ENCODE measurements at regions not wholly inside any gene's neighbourhood (a gene's known extent, or its start where the extent isn't known, plus 50 kb on each side); places are given as distances from the start of the nearest gene placed in this dataset.

DNA sequence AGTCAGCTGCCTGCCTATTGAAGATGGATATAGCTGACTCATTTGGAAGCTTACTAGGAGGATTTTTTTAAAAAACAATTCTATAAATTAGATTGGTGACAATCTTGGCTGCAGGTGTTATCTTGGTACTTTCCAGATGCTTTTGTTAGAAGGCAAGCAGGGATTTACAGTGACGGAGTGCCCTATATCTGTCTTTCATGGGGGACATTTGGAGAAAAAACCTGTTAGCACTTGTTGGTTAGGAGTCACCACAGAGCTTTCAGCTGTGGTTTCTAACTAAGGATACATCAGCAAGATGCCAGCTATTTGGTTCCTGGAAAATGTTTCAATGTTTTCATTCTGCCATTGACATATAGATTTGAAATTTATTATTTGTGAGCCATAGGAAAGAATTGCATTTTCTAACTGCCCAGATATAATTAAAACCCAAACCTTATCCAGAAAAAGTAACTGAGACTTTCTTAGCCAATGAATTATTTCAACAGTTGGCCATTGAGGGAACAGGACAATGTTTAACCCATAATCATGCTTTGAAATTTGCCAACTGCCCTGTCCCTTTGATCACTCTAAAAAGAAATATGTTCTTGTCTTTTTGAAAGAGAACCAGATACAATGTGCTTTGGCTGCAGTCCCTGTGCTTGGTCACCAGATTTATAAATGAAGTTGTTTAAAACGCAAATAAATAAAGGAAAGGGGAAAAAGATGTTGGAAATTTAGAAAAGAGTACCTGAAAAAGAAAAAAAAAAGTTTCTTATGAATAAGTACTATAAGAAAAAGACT, 761.0 kb upstream of the CXADR start:
- DNase-seq (ENCODE audit: low spot score): no peak

GRCh38 chr21:16752475-16752857, 760.4 kb upstream of the CXADR start:
- DNase-seq (ENCODE audit: low spot score): no peak

GRCh38 chr21:16755061-16755460, 757.8 kb upstream of the CXADR start:
- no peak for DNase-seq (ENCODE audit: low spot score)

- DNase-seq (ENCODE audit: low spot score): no peak
These were observed 745.6 kb upstream of the CXADR start for GRCh38 chr21:16767201-16767600.

DNA sequence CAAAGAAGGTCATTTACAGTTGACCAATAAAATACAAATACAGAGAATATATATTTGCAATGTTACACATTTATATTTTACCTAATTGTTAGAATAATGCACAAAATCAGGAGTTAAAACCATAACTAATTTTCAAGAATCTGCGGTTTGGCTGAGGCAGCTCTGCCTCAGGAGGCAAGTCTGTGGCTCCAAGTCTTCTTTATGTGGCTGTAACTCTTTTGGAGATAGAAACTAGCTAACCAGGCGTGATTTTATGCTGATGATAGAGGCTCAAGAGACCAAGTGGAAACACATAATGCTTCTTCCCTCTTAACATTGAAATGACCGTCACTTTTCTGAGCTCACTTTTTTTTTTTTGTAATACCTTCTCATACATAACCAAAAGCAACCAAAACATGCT, 744.7 kb upstream of the CXADR start:
- DNase-seq (ENCODE audit: low spot score): no peak

DNA sequence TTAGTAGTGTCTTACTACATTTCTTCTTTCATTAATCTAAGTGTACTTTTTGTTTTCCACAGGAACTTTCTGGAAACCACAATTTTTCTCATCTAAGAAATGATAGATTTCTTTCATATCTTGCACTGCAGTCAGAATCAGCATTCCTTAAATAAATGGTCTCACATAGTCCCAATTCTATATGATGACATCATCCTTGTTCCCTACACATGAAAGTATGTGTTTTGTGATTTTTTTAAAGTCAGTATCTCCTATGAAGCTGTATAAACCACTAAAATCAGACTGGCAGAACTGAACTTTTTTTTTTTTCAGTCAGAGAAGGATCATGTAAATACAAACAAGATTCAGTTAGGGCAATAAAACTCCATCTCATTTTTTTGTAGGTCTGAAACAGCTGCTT, 742.6 kb upstream of the CXADR start:
- DNase-seq (ENCODE audit: low spot score): no peak

DNA sequence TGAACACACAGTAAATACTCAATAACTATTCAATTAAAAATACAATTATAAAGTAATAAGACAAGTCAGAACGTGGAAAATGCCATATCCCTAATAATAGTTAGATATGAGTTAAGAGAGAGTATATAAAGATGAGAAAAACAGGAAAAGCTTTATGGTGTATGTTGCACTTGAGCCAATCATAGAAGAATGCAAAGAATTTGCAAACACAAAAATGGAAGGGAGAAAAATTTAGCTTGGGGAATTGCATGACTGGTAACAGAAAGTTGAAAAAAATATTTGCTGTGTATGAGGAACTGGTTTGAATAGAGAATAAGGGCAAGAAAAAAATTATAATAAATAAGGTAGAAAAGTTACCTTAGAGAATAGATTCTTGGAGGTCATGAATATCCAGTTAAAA, 739.6 kb upstream of the CXADR start:
- DNase-seq (ENCODE audit: low spot score): no peak

DNA sequence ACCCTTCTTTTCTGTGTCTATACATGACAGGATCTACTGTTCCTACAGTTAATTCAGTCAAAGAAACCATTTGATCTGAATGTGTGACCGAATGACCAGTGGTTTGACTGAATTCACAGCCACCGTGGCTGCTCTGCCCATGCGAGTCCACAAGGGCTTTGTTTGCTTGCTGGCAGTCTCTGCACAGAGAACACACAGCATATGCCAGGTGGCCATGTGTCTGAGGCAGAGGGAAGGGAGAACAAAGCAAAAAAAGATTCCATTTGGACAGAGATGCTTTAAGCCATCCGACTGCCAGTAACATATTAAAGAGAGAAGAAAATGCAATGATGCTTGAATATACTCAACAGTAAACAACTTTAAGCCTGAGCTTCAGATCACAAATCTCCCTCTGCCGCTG, 737.8 kb upstream of the CXADR start:
- peak; percentile 14 for DNase-seq (ENCODE audit: low spot score)

- DNase-seq (ENCODE audit: low spot score): no peak
These were observed 735.7 kb upstream of the CXADR start for GRCh38 chr21:16777041-16777720.

GRCh38 chr21:16788584-16788983, 724.3 kb upstream of the CXADR start:
- no peak for DNase-seq (ENCODE audit: low spot score)

- no peak for DNase-seq (ENCODE audit: low spot score)
These were observed 723.2 kb upstream of the CXADR start for GRCh38 chr21:16789636-16790035.

DNA sequence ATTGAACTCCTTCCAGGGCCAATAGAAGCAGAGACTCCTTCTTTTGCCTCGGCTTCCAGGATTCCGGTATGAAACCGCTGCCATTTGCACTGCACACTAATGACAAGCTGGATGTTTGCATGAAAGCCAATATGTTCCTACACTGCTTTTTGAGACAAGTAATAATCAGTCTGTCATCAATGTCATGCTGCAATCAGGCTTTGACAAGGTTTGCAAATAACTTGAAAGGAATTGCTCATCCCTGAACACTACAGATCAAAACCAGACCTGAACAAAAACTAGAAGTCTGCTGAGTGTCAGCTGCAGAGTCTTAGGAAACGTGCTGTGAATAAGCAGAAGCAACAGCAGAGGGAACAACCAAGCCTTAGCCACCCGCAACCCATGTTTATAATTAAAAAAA, 720.7 kb upstream of the CXADR start:
- no peak for DNase-seq (ENCODE audit: low spot score)

DNA sequence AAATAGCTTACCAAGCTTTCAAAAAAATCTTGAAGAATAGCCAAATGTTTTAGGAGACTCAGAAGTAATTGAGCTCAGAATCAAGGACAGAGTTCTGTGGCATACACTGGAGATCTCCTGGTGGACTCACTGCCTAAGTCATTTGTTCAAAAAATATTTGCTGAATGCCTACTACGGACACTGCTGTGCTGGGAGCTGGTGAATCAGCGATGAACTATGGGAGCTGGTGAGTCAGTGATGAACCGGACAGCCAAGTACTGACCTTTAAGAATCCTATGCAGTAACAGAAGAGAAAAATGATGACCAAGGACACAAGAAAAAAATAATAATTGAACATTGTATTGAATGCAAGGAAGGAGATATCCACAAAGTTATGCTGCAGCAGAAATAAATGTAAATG, 717.9 kb upstream of the CXADR start:
- DNase-seq (ENCODE audit: low spot score): no peak

GRCh38 chr21:16796776-16797175, 716.1 kb upstream of the CXADR start:
- DNase-seq (ENCODE audit: low spot score): no peak

- DNase-seq (ENCODE audit: low spot score): no peak
These were observed 715.3 kb upstream of the CXADR start for GRCh38 chr21:16797540-16797939.

DNA sequence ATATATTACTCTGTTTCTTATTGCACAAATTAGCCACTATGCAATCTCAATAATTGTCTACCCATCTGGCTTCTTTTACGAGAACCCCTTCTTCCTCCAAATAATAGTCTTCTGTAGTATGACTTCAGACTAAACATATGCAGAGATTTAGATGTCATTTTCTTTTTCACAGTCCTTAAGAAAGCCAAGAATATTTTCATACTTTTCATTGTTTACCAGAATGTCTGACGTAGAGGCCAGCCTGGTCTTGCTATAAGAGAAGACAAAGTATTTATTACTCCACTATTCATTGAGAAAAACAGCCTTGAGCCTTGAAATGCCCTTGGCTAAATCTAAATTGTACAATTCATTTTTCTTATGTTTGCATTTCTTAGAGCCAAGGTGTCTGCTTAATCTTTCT, 714.9 kb upstream of the CXADR start:
- DNase-seq (ENCODE audit: low spot score): no peak

DNA sequence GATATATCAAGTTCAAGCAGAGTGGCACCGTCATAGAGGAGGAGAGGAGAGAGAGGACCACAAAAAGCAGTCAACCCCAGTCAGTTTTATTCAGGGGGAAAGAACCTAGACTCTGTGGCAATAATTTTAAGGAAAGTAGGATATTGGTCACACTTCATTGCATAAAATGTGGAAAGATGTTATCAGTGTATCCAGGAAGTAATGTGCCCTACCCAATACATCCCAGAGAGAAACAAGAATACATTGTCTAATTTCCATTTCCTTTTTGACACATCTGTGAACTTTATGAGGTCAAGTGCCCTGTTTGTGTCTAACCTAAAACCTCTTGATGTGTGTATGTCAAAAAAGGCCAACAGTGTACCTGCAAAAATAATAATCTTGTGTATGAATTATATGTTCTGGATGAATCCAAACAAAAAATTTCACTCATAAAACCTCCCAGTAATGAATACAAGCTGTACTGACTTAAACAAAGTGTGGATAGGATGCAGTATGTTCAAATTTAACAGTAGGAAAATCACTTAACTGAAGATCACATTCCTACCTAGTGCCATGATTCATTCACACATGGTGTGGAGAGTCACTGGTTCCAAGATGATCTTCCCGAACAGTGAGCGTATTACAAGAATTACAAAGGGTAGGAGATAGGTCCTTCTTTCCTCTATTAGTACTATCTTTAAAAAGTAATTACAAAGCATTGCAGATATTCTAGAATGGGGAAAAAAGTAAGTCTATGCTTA, 712.1 kb upstream of the CXADR start:
- no peak for DNase-seq (ENCODE audit: low spot score)

- no peak for DNase-seq (ENCODE audit: low spot score)
These were observed 701.8 kb upstream of the CXADR start for GRCh38 chr21:16811011-16811410.

DNA sequence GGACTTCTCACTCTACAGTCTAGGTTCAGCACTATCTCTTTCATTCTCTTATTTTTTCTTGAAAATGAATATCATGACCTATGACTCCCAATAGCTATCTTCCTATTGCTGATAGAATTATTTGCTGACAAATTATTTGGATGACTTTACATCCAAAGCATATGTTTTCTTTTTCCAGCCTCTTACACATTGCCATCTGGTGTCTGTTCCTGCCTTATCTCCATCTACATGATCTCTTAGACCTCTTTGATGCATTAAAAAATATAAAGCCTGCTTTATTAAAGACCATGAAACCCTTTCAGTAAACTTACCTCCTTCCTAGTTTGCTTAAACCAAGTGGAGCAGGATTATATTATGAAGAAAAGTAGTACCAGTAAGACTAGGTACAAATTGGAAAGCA, 700.9 kb upstream of the CXADR start:
- no peak for DNase-seq (ENCODE audit: low spot score)

- no peak for DNase-seq (ENCODE audit: low spot score)
These were observed 697.6 kb upstream of the CXADR start for GRCh38 chr21:16815243-16815642.

DNA sequence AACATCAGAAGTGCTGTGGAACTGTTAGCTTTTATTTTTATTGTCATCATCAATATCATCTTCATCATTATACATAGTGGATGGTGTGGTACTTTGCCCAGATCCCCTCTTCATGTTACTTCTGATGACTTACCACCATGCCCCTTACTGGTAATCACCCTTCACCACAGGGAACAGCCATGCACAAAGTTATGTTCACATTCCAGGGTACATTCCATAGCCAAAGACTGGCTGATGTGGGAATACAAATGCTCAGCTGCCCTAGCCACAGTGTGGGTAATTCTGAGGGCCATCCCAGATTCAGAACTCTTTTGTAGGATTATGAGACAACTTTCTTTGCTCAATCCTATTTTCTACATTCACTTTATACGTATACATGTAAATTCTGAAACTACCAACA, 691.3 kb upstream of the CXADR start:
- DNase-seq (ENCODE audit: low spot score): no peak

DNA sequence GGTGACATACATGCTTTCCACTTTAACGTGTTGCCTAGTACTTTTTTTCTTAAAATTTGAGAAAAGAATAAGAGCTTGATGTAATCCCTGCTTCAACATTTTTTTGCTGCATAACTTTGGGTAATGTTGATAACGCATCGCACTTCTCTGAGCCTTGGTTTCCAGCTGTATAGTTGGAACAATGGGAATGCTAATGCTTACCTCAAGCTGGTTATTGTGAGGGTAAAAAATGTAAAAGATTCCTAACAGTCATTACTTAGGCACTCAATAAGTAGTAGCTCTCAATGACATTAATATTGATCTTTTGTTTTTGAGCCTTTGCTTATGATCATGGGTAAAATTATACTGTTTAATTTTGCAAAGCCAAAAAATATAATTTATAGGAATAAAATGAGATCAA, 683.3 kb upstream of the CXADR start:
- DNase-seq (ENCODE audit: low spot score): no peak

DNA sequence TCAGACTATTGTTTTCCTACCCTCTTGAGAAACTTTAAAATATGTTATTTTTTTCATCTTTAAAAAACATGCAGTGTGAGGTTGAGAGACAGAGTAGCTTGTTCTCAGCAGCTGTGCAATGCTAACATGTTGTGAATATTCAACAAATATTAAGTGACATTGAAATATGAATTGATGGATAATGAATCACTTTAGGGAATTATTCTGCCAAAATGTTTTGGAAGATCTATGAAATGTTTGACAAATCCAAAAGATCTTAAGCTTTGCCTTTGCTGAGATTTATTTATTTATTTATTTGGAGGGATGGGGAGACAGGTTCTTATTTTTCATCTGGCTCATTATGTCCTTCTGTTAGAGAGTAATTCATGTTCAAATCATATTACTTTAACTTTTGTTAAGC, 680.1 kb upstream of the CXADR start:
- no peak for DNase-seq (ENCODE audit: low spot score)

All from D341Med (cell line).